ENCODE measurements at regions not wholly inside any gene's neighbourhood (a gene's known extent, or its start where the extent isn't known, plus 50 kb on each side); places are given as distances from the start of the nearest gene placed in this dataset.

- no peak for DNase-seq (ENCODE audit: low spot score)
- WGBS, result 68% methylated on average over 19 of the region's 19 CpGs
These were observed 370.6 kb upstream of the IRX4 start for GRCh38 chr5:2253040-2253975.

GRCh38 chr5:2251751-2252150 lies 369.0 kb upstream of the IRX4 start:
- Histone ChIP-seq H3K27ac (no peak overlapping the region), H3K27me3 (replicated peaks; ENCODE audit: insufficient read depth) (no peaks in the 10 kb centered on the region), H3K9me3 (no peaks in the 10 kb centered on the region), H3K36me3 (no peaks in the 10 kb centered on the region), H3K4me3 (no peak overlapping the region), H3K4me1 (replicated peaks) (no peaks in the 10 kb centered on the region)
- intact Hi-C loops (cut with DNase I), result no loop called here
- WGBS, result 91% methylated on average over 10 of the region's 10 CpGs
- TF ChIP-seq CTCF (IDR thresholded peaks at IDR 0.05) (no peak), POLR2AphosphoS5 (IDR thresholded peaks at IDR 0.05) (no peak), POLR2A (IDR thresholded peaks at IDR 0.05) (no peak)
- no peak for DNase-seq (ENCODE audit: low spot score)

More at GRCh38 chr5:2253040-2253975, 370.6 kb upstream of the IRX4 start:
- no peak overlapping the region for H3K4me3 ChIP-seq
- H3K9me3 ChIP-seq, result no peaks in the 10 kb centered on the region
- H3K36me3 ChIP-seq, result no peaks in the 10 kb centered on the region
- no peak for TF ChIP-seq CTCF (IDR thresholded peaks at IDR 0.05)
- TF ChIP-seq POLR2A (IDR thresholded peaks at IDR 0.05), result no peak
- no peak for TF ChIP-seq POLR2AphosphoS5 (IDR thresholded peaks at IDR 0.05)
- no peak overlapping the region for H3K27ac ChIP-seq
- intact Hi-C loops (cut with DNase I), result no loop called here
- no peaks in the 10 kb centered on the region for H3K27me3 ChIP-seq (replicated peaks; ENCODE audit: insufficient read depth)
- H3K4me1 ChIP-seq (replicated peaks), result no peaks in the 10 kb centered on the region

GRCh38 chr5:2251298-2251697 lies 368.6 kb upstream of the IRX4 start:
- DNase-seq (ENCODE audit: low spot score), result no peak
- WGBS, result 90% methylated on average over 7 of the region's 7 CpGs
- no peaks in the 10 kb centered on the region for H3K27me3 ChIP-seq (replicated peaks; ENCODE audit: insufficient read depth)
- no peak for TF ChIP-seq CTCF (IDR thresholded peaks at IDR 0.05)
- TF ChIP-seq POLR2A (IDR thresholded peaks at IDR 0.05), result no peak
- TF ChIP-seq POLR2AphosphoS5 (IDR thresholded peaks at IDR 0.05), result no peak
- H3K9me3 ChIP-seq, result no peaks in the 10 kb centered on the region
- no peak overlapping the region for H3K4me3 ChIP-seq
- intact Hi-C loops (cut with DNase I), result no loop called here
- H3K36me3 ChIP-seq, result no peaks in the 10 kb centered on the region
- H3K27ac ChIP-seq, result no peak overlapping the region
- no peaks in the 10 kb centered on the region for H3K4me1 ChIP-seq (replicated peaks)

GRCh38 chr5:2250365-2250950 lies 367.7 kb upstream of the IRX4 start:
- intact Hi-C loops (cut with DNase I), result no loop called here
- no peaks in the 10 kb centered on the region for H3K4me1 ChIP-seq (replicated peaks)
- no peaks in the 10 kb centered on the region for H3K36me3 ChIP-seq
- TF ChIP-seq POLR2A (IDR thresholded peaks at IDR 0.05), result no peak
- no peak for TF ChIP-seq POLR2AphosphoS5 (IDR thresholded peaks at IDR 0.05)
- TF ChIP-seq CTCF (IDR thresholded peaks at IDR 0.05), result no peak
- H3K9me3 ChIP-seq, result no peaks in the 10 kb centered on the region
- WGBS, result 94% methylated on average over 12 of the region's 12 CpGs
- DNase-seq (ENCODE audit: low spot score), result no peak
- no peak overlapping the region for H3K27ac ChIP-seq
- H3K27me3 ChIP-seq (replicated peaks; ENCODE audit: insufficient read depth), result no peaks in the 10 kb centered on the region
- H3K4me3 ChIP-seq, result no peak overlapping the region
